SK-N-MC (cell line): ENCODE measurements at regions not wholly inside any gene's neighbourhood (a gene's known extent, or its start where the extent isn't known, plus 50 kb on each side); places are given as distances from the start of the nearest gene placed in this dataset.

Experiments used
- EZH2 ChIP-seq: fragments of 200-600 bp; sonication (generic); IDR thresholded peaks from one replicate; pipeline ENCODE4 v1.6.1; 2017; ENCODE audit warnings: antibody characterized with exemption
- FOXP2 ChIP-seq: optimal IDR thresholded peaks from 2 replicates; pipeline ENCODE3; 2011; ENCODE audit warnings: mild to moderate bottlenecking, moderate library complexity; ENCODE audit not compliant: insufficient read depth; ENCODE audit errors: extremely low read length, control extremely low read depth
- POLR2AphosphoS5 ChIP-seq: IDR thresholded peaks from 2 replicates; pipeline ENCODE4 v1.6.1; 2012; ENCODE audit warnings: mild to moderate bottlenecking, low read depth, low read length, borderline replicate concordance

GRCh38 chr3:87810452-87811016, 248.3 kb downstream of the CGGBP1 start:
- TF ChIP-seq POLR2AphosphoS5: no peak
- no peak for TF ChIP-seq EZH2
- no peak for TF ChIP-seq FOXP2
